Mucosa of rectum (tissue), 2 donors: ENCODE measurements at regions not wholly inside any gene's neighbourhood (a gene's known extent, or its start where the extent isn't known, plus 50 kb on each side); places are given as distances from the start of the nearest gene placed in this dataset.

Source experiments
- H3K27ac ChIP-seq, 2 donors: one replicate each; pipeline ENCODE4 v1.7.0; 2013; ENCODE audit warnings: inconsistent platforms in 2 of 2, low read depth in 2 of 2, low read length in 2 of 2
- H3K27me3 ChIP-seq, 2 donors: one replicate each; pipeline ENCODE4 v1.7.0; 2013; ENCODE audit warnings: low read length in 2 of 2; ENCODE audit not compliant: control insufficient read depth in 2 of 2, insufficient read depth in 2 of 2
- H3K36me3 ChIP-seq, 2 donors: one replicate each; pipeline ENCODE4 v1.7.0; 2013; ENCODE audit warnings: low read length in 2 of 2; ENCODE audit not compliant: control insufficient read depth in 2 of 2, insufficient read depth in 2 of 2
- H3K4me1 ChIP-seq, 2 donors: one replicate each; pipeline ENCODE4 v1.7.0; 2013; ENCODE audit warnings: low read length in 2 of 2, mild to moderate bottlenecking in 1 of 2; ENCODE audit not compliant: control insufficient read depth in 2 of 2, insufficient read depth in 2 of 2
- H3K4me3 ChIP-seq, 2 donors: one replicate each; pipeline ENCODE4 v1.7.0; 2013; ENCODE audit warnings: low read length in 2 of 2
- H3K9ac ChIP-seq, 2 donors: one replicate each; pipeline ENCODE4 v1.7.0; 2013; ENCODE audit warnings: low read length in 2 of 2, low read depth in 1 of 2, mild to moderate bottlenecking in 1 of 2
- H3K9me3 ChIP-seq, 2 donors: one replicate each; pipeline ENCODE4 v1.7.0; 2013; ENCODE audit warnings: low read length in 2 of 2; ENCODE audit not compliant: control insufficient read depth in 2 of 2
- donor health status: healthy.
- donor health status: Normal muscosa, but diverticular disease.

GRCh38 chr2:196276421-196276820 is 105.0 kb upstream of the STK17B start:
- H3K27me3 ChIP-seq, result no peaks in the 10 kb centered on the region
- peak overlapping the region in 1 of 2 donors; percentile 53 for H3K4me3 ChIP-seq
- peaks cover 27 to 28% of the 10 kb centered on the region in 2 donors for H3K4me1 ChIP-seq
- H3K9ac ChIP-seq, result peak overlapping the region in 1 of 2 donors; percentile 33
- H3K36me3 ChIP-seq, result no peaks in the 10 kb centered on the region
- no peaks in the 10 kb centered on the region for H3K9me3 ChIP-seq
- H3K27ac ChIP-seq, result peak overlapping the region; percentile 72 to 75

GRCh38 chr2:196277002-196277401 is 105.6 kb upstream of the STK17B start:
- Histone ChIP-seq H3K4me1 (peaks cover 27 to 28% of the 10 kb centered on the region in 2 donors), H3K9me3 (no peaks in the 10 kb centered on the region), H3K36me3 (no peaks in the 10 kb centered on the region), H3K27ac (peak overlapping the region in 1 of 2 donors; percentile 34), H3K27me3 (no peaks in the 10 kb centered on the region), H3K4me3 (no peak overlapping the region), H3K9ac (no peak overlapping the region)

GRCh38 chr2:196278491-196278911 is 107.1 kb upstream of the STK17B start:
- peaks cover 27 to 28% of the 10 kb centered on the region in 2 donors for H3K4me1 ChIP-seq
- no peaks in the 10 kb centered on the region for H3K36me3 ChIP-seq
- H3K9me3 ChIP-seq, result no peaks in the 10 kb centered on the region
- H3K9ac ChIP-seq, result no peak overlapping the region
- H3K4me3 ChIP-seq, result no peak overlapping the region
- no peaks in the 10 kb centered on the region for H3K27me3 ChIP-seq
- no peak overlapping the region for H3K27ac ChIP-seq

GRCh38 chr2:196279541-196279940 is 108.2 kb upstream of the STK17B start:
- no peaks in the 10 kb centered on the region for H3K9me3 ChIP-seq
- H3K4me1 ChIP-seq, result peaks cover 17 to 18% of the 10 kb centered on the region in 2 donors
- no peak overlapping the region for H3K27ac ChIP-seq

GRCh38 chr2:196284144-196284844 is 112.9 kb upstream of the STK17B start:
- no peaks in the 10 kb centered on the region for H3K9me3 ChIP-seq
- H3K4me1 ChIP-seq, result no peaks in the 10 kb centered on the region
- no peak overlapping the region for H3K9ac ChIP-seq
- H3K4me3 ChIP-seq, result no peak overlapping the region
- no peaks in the 10 kb centered on the region for H3K27me3 ChIP-seq
- H3K36me3 ChIP-seq, result no peaks in the 10 kb centered on the region
- no peak overlapping the region for H3K27ac ChIP-seq

More at GRCh38 chr2:196279541-196279940, 108.2 kb upstream of the STK17B start:
- Histone ChIP-seq H3K27me3 (no peaks in the 10 kb centered on the region), H3K4me3 (no peak overlapping the region), H3K36me3 (no peaks in the 10 kb centered on the region), H3K9ac (no peak overlapping the region)

- H3K4me3 ChIP-seq, result no peak overlapping the region
- no peak overlapping the region for H3K27ac ChIP-seq
- H3K4me1 ChIP-seq, result no peaks in the 10 kb centered on the region
- no peaks in the 10 kb centered on the region for H3K9me3 ChIP-seq
- H3K27me3 ChIP-seq, result no peaks in the 10 kb centered on the region
- no peaks in the 10 kb centered on the region for H3K36me3 ChIP-seq
- H3K9ac ChIP-seq, result no peak overlapping the region
These were observed 113.6 kb upstream of the STK17B start for GRCh38 chr2:196284866-196285557.

GRCh38 chr2:196286821-196287220 is 115.4 kb upstream of the STK17B start:
- H3K9me3 ChIP-seq, result no peaks in the 10 kb centered on the region
- no peak overlapping the region for H3K27ac ChIP-seq
- H3K4me3 ChIP-seq, result no peak overlapping the region
- no peak overlapping the region for H3K9ac ChIP-seq
- no peaks in the 10 kb centered on the region for H3K27me3 ChIP-seq
- no peaks in the 10 kb centered on the region for H3K4me1 ChIP-seq
- H3K36me3 ChIP-seq, result no peaks in the 10 kb centered on the region

- Histone ChIP-seq H3K4me3 (no peak overlapping the region), H3K27me3 (no peaks in the 10 kb centered on the region), H3K9ac (no peak overlapping the region), H3K4me1 (no peaks in the 10 kb centered on the region), H3K27ac (no peak overlapping the region), H3K9me3 (no peaks in the 10 kb centered on the region), H3K36me3 (no peaks in the 10 kb centered on the region)
These were observed 116.1 kb upstream of the STK17B start for GRCh38 chr2:196287523-196287922.

- Histone ChIP-seq H3K27ac (no peak overlapping the region), H3K27me3 (no peaks in the 10 kb centered on the region), H3K4me3 (no peak overlapping the region), H3K4me1 (no peaks in the 10 kb centered on the region), H3K9ac (no peak overlapping the region), H3K9me3 (no peaks in the 10 kb centered on the region), H3K36me3 (no peaks in the 10 kb centered on the region)
These were observed 116.7 kb upstream of the STK17B start for GRCh38 chr2:196288006-196288538.

GRCh38 chr2:196289000-196289399 is 117.6 kb upstream of the STK17B start:
- Histone ChIP-seq H3K4me3 (no peak overlapping the region), H3K27ac (no peak overlapping the region), H3K9ac (no peak overlapping the region), H3K36me3 (no peaks in the 10 kb centered on the region), H3K27me3 (no peaks in the 10 kb centered on the region), H3K4me1 (no peaks in the 10 kb centered on the region), H3K9me3 (no peaks in the 10 kb centered on the region)
